GM04504 (cell line): ENCODE measurements at regions not wholly inside any gene's neighbourhood (a gene's known extent, or its start where the extent isn't known, plus 50 kb on each side); places are given as distances from the start of the nearest gene placed in this dataset.

Experiments
- DNase-seq: peaks from one replicate; pipeline ENCODE4 v3.0.0-alpha.2; 2012; ENCODE audit warnings: low read depth

- DNase-seq = peak; percentile 91
These were observed 85.7 kb downstream of the COPS8 start for GRCh38 chr2:237171396-237171795.

GRCh38 chr2:237171881-237172280 is 86.2 kb downstream of the COPS8 start:
- no peak for DNase-seq

DNA sequence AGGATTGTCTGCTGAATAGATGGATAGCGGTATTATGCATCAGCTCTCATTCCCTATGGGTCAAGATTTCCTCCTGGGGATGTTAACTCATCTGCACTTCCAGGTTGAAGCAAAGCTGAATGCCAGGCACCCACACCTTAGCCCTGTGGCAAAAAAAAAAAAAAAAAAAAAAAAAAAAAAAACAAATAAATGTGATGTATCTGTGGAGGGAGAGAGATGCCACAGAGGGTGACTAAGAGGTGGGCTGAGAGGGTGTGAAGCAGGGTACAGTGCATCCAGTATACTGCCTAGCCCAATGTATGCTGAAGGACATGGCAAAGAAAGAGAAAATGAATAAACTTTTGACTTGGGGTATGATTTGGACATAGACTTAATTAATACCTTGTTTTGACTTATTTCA is 91.4 kb downstream of the COPS8 start:
- no peak for DNase-seq

GRCh38 chr2:237177986-237178385 is 92.3 kb downstream of the COPS8 start:
- DNase-seq = no peak

DNA sequence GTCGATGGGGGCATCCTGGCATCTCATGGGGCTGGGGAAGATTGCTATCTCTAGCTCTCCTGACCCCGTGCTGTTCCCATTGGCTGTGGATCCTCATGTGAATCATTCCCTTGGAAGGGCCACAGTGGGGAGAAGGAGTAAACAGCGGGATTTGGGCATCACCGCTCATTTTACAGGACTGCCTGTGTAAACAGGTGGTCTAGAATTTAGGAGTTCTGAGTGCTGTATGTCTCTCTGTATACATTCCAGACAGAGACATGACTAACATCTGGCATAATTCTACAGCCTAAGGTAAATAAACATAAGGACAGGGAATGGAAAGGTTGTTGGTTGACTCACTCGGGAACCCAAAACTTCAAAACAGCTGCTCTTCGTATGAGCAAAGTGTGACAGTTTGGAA is 92.7 kb downstream of the COPS8 start:
- no peak for DNase-seq

GRCh38 chr2:237179161-237179560 is 93.5 kb downstream of the COPS8 start:
- DNase-seq = no peak

DNA sequence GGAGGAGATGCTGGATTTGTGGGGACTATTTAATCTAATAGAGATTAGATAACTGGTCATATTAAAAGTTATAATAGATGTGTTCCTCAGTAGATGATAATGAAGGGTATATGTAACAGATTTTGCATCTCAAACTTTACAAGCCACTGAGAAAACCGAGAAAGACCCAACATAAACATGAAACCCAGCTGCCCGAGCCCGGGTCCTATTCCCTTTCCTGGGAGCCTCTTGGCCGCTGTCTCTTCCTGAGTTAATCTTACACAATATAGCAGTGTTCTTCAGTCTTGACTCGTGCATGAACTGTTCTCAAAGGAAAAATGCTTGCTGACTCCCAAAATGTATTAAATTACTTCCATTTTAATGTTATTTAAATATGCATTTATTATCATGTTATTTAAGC is 94.5 kb downstream of the COPS8 start:
- DNase-seq = no peak

DNA sequence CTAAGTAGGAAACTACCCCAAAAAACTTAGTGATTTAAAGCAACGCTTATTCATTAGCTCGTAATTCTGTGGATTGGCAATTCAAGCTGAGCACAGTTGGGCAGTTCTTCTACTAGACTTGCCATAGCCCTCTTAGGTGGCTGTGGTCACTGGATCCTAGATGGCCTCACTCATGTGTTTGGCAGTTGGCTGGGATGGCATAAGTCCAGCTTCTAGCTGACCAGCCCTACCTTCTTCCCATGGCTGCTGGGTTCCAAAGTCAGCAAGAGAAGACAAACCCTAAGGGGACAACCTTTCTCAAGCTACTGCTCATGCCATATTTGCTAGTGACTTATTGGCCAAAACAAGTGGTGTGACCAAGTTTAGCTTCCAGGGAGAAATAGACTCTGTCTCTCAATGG is 95.3 kb downstream of the COPS8 start:
- DNase-seq = no peak

GRCh38 chr2:237181844-237182243 is 96.2 kb downstream of the COPS8 start:
- peak; percentile 88 for DNase-seq

GRCh38 chr2:237182422-237183123 is 96.9 kb downstream of the COPS8 start:
- DNase-seq = no peak

- DNase-seq = no peak
These were observed 98.7 kb downstream of the COPS8 start for GRCh38 chr2:237184192-237184918.

DNA sequence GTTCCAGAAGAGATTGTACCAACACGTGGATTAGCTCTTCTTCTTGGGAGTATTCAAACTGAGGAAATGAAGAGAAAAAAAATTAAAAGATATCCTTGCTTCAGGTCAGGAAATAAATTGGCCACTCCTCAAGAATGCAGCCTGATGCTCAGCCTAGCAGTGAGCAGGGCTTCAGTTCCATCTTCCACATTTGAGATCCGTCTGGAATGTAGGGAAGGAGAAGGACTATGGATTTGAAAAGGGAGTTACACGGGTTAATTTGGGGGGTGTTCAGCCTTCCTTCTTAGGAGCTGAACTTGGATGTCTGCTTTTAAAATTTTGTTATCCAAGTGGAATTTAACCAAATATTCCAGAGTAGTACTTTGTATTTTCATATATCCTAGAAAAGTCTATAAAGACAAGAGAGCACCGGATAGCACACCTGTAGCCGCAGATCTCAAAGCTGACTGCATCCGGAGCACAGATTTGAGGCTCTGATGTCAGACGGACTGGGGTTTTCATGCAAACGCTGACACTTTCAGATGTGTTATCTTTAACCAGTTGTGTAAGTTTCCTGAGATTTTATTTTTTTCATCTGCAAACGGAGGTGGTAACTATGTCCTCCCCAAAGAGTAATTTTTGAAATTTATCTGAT is 99.3 kb downstream of the COPS8 start:
- no peak for DNase-seq

DNA sequence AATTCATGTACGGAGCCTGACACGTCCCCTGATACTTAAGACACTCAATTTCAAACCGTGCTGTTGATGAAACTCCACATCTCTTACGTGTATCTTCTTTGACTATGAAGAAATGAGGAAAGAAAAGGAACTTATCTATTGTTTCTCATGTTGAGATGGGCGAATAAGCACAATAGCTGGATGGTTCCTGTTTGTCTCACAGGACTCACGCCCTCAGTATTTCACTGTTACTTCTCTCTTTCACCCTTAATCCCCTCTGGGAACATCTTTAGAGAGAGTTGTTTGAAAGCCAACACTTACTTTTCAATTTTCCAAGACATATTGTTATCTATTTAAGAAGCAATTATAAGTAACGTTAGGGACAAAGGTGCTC is 99.8 kb downstream of the COPS8 start:
- DNase-seq = no peak

DNA sequence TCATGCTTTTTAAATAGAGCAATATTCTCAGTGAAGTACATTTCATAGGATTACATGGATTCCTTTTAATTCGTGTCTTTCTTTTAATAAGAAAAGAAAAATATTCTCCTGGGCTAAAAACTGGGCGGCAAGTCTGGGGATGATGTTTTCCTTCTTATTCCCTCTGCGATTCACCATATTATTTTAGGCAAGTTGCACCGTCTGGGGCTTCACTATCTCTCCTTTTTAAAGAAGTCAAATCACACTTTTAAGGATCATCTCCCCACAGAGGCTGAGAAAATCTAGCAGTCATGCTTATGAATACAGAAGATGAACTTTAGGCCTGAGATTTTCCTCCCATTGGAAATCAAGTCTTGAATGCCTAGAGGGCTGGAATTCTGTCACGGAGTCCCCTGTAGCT is 104.1 kb downstream of the COPS8 start:
- DNase-seq = no peak

DNA sequence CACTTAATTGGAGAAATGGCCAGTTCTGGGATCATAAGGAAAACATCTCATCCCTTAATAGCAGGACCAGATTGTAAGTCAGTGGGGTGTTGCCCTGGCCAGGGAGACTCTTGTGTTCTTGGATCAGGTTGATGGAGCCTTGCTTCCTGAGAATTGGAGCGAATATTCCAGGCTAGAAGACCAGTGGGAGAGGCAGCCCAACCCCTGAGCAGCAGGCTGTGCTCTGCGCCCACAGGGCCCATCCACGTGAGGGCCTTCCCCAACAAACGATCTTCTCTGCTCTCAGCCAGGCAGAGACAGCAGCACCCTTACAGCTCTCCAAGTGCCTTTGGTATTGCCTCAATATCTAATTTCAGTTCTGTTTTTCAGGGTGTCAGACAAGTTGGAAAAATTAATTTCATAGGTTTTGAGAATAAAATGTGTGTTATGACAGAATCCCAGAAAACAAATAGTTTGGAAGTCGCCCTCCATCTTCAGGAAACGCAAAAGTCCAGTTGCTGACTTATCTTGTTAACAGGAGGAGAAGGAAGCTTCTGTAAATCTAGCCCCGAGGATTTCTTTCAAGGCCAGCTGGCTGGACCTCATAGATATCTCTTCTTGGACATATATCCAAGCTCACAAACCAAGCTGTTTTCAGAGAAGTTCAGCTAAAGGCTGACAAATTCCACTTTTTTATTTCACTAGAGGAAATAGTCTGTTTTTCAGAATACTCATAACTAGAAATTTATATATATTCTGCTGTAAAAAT is 105.5 kb downstream of the COPS8 start:
- no peak for DNase-seq

- no peak for DNase-seq
These were observed 106.0 kb downstream of the COPS8 start for GRCh38 chr2:237191714-237192081.

DNA sequence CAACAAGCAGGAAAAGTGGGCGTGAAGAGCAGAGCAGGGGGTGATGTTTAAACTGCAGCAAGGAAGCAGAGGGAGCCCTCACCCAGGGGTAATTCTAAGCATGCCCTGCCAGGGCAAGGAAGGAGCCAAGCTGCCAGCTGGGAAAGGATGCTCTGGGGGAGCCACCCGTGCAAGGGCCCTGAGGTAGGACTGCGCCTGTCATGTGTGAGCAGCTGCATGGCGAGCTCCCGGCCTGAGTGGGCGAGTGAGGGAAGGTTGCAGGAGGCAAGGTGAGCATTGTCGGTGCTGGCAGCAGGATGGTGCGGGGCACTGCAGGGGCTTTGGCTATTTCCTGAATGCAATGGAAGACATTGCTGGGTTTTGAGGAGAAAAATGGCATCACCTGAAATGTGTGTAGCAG is 107.2 kb downstream of the COPS8 start:
- DNase-seq = no peak

DNA sequence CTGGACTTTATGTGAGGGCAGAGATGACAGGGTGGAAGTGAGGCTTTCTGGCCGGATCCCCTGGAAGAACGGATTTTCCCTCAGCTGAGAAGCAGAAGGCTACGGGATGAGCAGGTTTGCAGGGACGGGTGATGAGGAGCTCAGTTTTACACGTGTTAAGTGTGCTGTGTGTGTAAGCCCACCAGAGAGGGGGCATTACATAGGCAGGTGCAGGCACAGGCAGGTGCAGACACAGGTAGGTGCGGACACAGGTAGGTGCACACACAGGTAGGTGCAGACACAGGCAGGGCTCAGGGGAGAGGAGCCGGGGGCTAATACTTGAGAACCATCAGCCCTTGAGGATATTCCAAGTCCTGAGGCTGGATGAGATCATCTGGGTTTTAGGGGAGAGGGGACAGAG is 107.7 kb downstream of the COPS8 start:
- no peak for DNase-seq

- DNase-seq = no peak
These were observed 108.4 kb downstream of the COPS8 start for GRCh38 chr2:237194081-237194480.

- no peak for DNase-seq
These were observed 109.2 kb downstream of the COPS8 start for GRCh38 chr2:237194906-237195305.

- no peak for DNase-seq
These were observed 109.9 kb downstream of the COPS8 start for GRCh38 chr2:237195396-237196120.

GRCh38 chr2:237196409-237196808 is 110.7 kb downstream of the COPS8 start:
- DNase-seq = no peak
